Globus pallidus (tissue), 1 donor: ENCODE measurements at regions not wholly inside any gene's neighbourhood (a gene's known extent, or its start where the extent isn't known, plus 50 kb on each side); places are given as distances from the start of the nearest gene placed in this dataset.

ENCODE experiments used
- DNase-seq: peaks from one replicate; pipeline ENCODE4 v3.0.0-alpha.2; 2015; ENCODE audit warnings: low spot score

GRCh38 chr2:226620176-226620575, 179.4 kb downstream of the IRS1 start:
- no peak for DNase-seq

GRCh38 chr2:226619707-226620106, 179.9 kb downstream of the IRS1 start:
- no peak for DNase-seq

GRCh38 chr2:226618875-226619605, 180.6 kb downstream of the IRS1 start:
- no peak for DNase-seq

- DNase-seq: no peak
Measured at GRCh38 chr2:226618544-226618874, 181.1 kb downstream of the IRS1 start.

- DNase-seq: no peak
Measured at GRCh38 chr2:226615891-226616290, 183.7 kb downstream of the IRS1 start.

GRCh38 chr2:226611944-226612318, 187.7 kb downstream of the IRS1 start:
- DNase-seq: no peak

GRCh38 chr2:226611196-226611943, 188.2 kb downstream of the IRS1 start:
- DNase-seq: no peak

- no peak for DNase-seq
Measured at GRCh38 chr2:226609366-226609765, 190.3 kb downstream of the IRS1 start.

- no peak for DNase-seq
Measured at GRCh38 chr2:226608451-226608850, 191.2 kb downstream of the IRS1 start.

GRCh38 chr2:226607379-226607778, 192.2 kb downstream of the IRS1 start:
- DNase-seq: no peak

- DNase-seq: no peak
Measured at GRCh38 chr2:226605642-226606041, 194.0 kb downstream of the IRS1 start.

- DNase-seq: no peak
Measured at GRCh38 chr2:226603606-226604005, 196.0 kb downstream of the IRS1 start.

- DNase-seq: no peak
Measured at GRCh38 chr2:226601881-226602662, 197.5 kb downstream of the IRS1 start.

- no peak for DNase-seq
Measured at GRCh38 chr2:226600802-226601201, 198.8 kb downstream of the IRS1 start.

- no peak for DNase-seq
Measured at GRCh38 chr2:226600184-226600583, 199.4 kb downstream of the IRS1 start.

GRCh38 chr2:226589043-226589442, 210.6 kb downstream of the IRS1 start:
- DNase-seq: no peak

GRCh38 chr2:226585130-226585561, 214.5 kb downstream of the IRS1 start:
- no peak for DNase-seq

- no peak for DNase-seq
Measured at GRCh38 chr2:226584518-226585055, 215.0 kb downstream of the IRS1 start.

- DNase-seq: no peak
Measured at GRCh38 chr2:226583715-226584114, 215.9 kb downstream of the IRS1 start.

- DNase-seq: no peak
Measured at GRCh38 chr2:226581661-226582060, 218.0 kb downstream of the IRS1 start.

GRCh38 chr2:226581004-226581403, 218.6 kb downstream of the IRS1 start:
- DNase-seq: no peak

GRCh38 chr2:226580403-226580802, 219.2 kb downstream of the IRS1 start:
- DNase-seq: no peak

- DNase-seq: no peak
Measured at GRCh38 chr2:226579519-226579918, 220.1 kb downstream of the IRS1 start.
